Erythroblast (primary cell): ENCODE measurements at regions not wholly inside any gene's neighbourhood (a gene's known extent, or its start where the extent isn't known, plus 50 kb on each side); places are given as distances from the start of the nearest gene placed in this dataset.

Source experiments
- GATA1 ChIP-seq: IDR thresholded peaks from 2 replicates; pipeline ENCODE4 v1.6.1; 2011; ENCODE audit warnings: low read depth, mild to moderate bottlenecking, control low read depth, low read length, moderate library complexity
- POLR2A ChIP-seq: IDR thresholded peaks from 2 replicates; pipeline ENCODE4 v1.6.1; 2011; ENCODE audit warnings: mild to moderate bottlenecking, low read length

GRCh38 chr17:71505981-71506380 lies 614.8 kb upstream of the SOX9 start:
- TF ChIP-seq POLR2A (no peak), GATA1 (no peak)
